ENCODE measurements at regions not wholly inside any gene's neighbourhood (a gene's known extent, or its start where the extent isn't known, plus 50 kb on each side); places are given as distances from the start of the nearest gene placed in this dataset.

- DNase-seq: no peak
Measured at GRCh38 chr2:42928692-42929545, 136.5 kb upstream of the HAAO start.

- no peak for DNase-seq
Measured at GRCh38 chr2:42928161-42928691, 135.8 kb upstream of the HAAO start.

GRCh38 chr2:42927334-42928160 lies 135.2 kb upstream of the HAAO start:
- DNase-seq: no peak

GRCh38 chr2:42926434-42927333 lies 134.3 kb upstream of the HAAO start:
- no peak for DNase-seq

- DNase-seq: no peak
Measured at GRCh38 chr2:42925742-42926433, 133.5 kb upstream of the HAAO start.

- DNase-seq: no peak
Measured at GRCh38 chr2:42924418-42924886, 132.1 kb upstream of the HAAO start.

- DNase-seq: no peak
Measured at GRCh38 chr2:42923580-42924417, 131.4 kb upstream of the HAAO start.

- no peak for DNase-seq
Measured at GRCh38 chr2:42922790-42923579, 130.6 kb upstream of the HAAO start.

GRCh38 chr2:42922293-42922692 lies 129.9 kb upstream of the HAAO start:
- DNase-seq: no peak

GRCh38 chr2:42921721-42922120 lies 129.3 kb upstream of the HAAO start:
- no peak for DNase-seq

GRCh38 chr2:42921147-42921520 lies 128.8 kb upstream of the HAAO start:
- DNase-seq: no peak

- no peak for DNase-seq
Measured at GRCh38 chr2:42920446-42921146, 128.2 kb upstream of the HAAO start.

- DNase-seq: no peak
Measured at GRCh38 chr2:42918671-42919318, 126.4 kb upstream of the HAAO start.

- no peak for DNase-seq
Measured at GRCh38 chr2:42918041-42918440, 125.7 kb upstream of the HAAO start.

GRCh38 chr2:42917425-42917927 lies 125.1 kb upstream of the HAAO start:
- no peak for DNase-seq

GRCh38 chr2:42916324-42916723 lies 123.9 kb upstream of the HAAO start:
- no peak for DNase-seq

GRCh38 chr2:42914860-42915259 lies 122.5 kb upstream of the HAAO start:
- DNase-seq: no peak

- DNase-seq: no peak
Measured at GRCh38 chr2:42914314-42914713, 121.9 kb upstream of the HAAO start.

Data from activated gamma-delta T cell treated with Interleukin-2 at 50 U/mL for 16 hours (primary cell).